Body of pancreas (tissue), 4 donors: ENCODE measurements at regions not wholly inside any gene's neighbourhood (a gene's known extent, or its start where the extent isn't known, plus 50 kb on each side); places are given as distances from the start of the nearest gene placed in this dataset.

Experiments used
- POLR2A ChIP-seq, 3 donors: fragments of 450-650 bp; IDR thresholded peaks; one replicate each; pipeline ENCODE4 v1.6.1; 2016; ENCODE audit warnings: antibody characterized with exemption in 3 of 3, mild to moderate bottlenecking in 2 of 3
- TF ChIP-seq, protein P1 (sequence below), 7 experiments: fragments of 450-650 bp in 4 of 7; fragments of 200-600 bp in 3 of 7; sonication (generic) in 3 of 7; IDR thresholded peaks; one replicate each; pipeline ENCODE4 v1.5.1; 2016 to 2019; ENCODE audit warnings: antibody characterized with exemption in 7 of 7

DNA sequence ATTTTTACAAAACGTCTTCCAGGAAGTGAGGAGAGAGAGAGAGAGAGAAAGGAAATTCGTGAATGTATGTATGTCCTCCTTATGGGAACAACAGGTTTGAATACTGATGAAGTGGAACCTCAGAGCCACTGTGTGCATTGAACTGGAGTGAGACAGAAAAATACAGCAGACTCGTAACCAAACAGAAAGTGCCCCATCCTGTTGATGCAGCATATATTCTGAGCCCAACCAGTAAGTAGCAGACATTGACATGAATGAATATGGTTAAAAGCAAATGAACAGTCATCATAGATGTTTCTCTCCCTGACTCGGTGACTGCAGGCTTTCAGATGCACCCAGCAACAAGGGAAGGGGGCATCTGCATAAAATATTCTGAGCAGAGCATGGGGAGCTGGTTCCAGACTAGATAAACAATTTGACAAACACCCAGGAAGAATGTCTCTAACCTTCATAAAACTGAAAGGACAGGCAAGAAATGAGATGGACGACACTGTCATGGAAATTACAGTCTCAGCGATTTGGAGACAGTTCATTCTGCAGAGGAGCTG, 471.0 kb upstream of the PBX1 start:
- TF ChIP-seq POLR2A (IDR thresholded peaks at IDR 0.05) = no peak
- TF ChIP-seq, protein P1, sequence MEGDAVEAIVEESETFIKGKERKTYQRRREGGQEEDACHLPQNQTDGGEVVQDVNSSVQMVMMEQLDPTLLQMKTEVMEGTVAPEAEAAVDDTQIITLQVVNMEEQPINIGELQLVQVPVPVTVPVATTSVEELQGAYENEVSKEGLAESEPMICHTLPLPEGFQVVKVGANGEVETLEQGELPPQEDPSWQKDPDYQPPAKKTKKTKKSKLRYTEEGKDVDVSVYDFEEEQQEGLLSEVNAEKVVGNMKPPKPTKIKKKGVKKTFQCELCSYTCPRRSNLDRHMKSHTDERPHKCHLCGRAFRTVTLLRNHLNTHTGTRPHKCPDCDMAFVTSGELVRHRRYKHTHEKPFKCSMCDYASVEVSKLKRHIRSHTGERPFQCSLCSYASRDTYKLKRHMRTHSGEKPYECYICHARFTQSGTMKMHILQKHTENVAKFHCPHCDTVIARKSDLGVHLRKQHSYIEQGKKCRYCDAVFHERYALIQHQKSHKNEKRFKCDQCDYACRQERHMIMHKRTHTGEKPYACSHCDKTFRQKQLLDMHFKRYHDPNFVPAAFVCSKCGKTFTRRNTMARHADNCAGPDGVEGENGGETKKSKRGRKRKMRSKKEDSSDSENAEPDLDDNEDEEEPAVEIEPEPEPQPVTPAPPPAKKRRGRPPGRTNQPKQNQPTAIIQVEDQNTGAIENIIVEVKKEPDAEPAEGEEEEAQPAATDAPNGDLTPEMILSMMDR (IDR thresholded peaks at IDR 0.05) = no peak
